Skeletal muscle cell (primary cell): ENCODE measurements at regions not wholly inside any gene's neighbourhood (a gene's known extent, or its start where the extent isn't known, plus 50 kb on each side); places are given as distances from the start of the nearest gene placed in this dataset.

Source experiments
- DNase-seq: peaks from one replicate; pipeline ENCODE4 v3.0.0-alpha.2; 2010; ENCODE audit warnings: low read depth
- H3K4me3 ChIP-seq: 2 replicates; pipeline ENCODE4 v1.5.1; 2011; ENCODE audit warnings: low read depth, mild to moderate bottlenecking, control low read depth, low read length, moderate library complexity

DNA sequence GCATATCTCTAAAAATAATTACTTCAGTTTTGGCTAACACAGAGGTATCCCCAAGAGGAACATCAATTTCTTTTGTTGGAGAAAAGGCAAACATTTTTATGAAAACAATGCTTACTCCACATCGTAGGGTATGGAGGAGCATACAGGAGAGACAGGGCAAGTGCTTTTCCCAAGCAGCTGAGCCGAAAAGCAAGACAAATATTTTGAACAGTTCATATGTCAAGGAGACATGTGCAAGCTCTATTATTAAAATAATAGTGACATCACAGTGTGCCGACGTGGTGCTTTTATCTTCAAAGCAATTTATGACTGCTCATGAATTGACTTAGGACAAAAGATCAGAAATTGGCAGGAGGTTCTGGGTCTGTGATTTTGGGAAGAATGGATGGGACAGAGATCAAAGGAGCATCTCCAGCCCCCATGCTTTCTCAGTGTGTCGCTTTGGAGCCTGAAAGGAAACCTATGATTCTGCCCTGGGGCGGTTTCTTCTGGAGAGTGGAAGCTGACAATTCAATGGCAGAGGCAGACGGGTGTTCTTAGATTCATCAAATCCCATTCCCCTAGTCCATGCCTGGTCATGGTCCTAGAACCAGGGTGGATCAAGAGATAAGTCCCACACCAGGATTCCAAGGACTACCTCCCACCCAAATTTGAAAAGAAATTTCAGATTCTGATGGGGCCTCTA is 97.1 kb downstream of the JCAD start:
- DNase-seq = no peak
- H3K4me3 ChIP-seq = no peak overlapping the region

DNA sequence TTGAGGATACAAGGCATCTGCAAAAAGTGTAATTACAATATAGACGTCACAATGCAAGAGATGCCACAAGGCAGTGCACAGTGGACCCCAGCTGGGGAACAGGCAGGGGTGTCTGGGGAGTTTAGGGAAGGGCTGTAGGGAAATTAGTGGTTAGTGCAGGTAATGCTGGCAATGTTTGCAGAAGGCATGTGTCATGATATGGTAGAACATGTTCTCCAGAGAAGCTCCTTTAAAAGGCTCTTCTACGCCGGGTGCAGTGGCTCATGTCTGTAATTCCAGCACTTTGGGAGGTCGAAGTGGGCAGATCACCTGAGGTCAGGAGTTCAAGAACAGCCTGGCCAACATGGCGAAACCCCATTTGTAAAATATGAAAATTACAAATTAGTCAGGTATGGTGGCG is 98.0 kb downstream of the JCAD start:
- no peak overlapping the region for H3K4me3 ChIP-seq
- DNase-seq = no peak

DNA sequence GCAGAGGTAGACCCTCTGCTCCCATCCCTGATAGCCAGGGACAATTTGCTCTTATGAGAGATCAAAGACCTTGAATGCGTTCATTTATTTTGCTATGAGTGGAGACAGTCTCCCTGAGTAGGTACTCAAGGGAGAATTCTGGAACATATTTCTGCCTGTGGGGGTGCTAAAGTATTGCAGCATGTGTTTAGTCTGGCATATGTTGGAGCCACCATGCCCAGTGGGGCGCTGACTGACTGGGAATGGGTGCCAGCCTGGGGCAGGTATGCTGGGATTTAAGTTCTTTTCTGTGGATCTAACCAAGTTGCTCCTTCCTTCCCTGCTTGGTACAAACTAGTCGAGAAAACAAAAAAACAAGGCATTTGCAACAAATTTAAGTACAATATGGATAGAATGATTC is 99.1 kb downstream of the JCAD start:
- no peak for DNase-seq

DNA sequence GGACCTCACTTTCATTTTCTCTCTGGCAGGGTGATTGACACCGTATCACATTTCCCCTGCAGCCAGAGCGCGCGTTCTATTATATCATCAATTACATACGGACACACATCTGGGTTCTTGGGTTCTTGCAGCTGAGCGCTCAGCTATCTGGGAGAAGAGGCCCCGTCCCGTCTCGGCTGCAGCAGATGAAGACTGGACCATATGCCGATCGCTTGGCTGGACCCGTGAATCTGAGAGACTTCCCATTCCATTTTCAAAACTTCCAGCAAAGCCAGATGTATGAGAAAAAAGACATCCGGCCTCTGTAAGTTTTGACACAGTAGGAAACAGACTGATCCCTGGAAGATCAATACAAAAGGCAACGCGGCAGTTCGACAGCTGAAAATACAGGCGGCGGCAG is 99.8 kb downstream of the JCAD start:
- H3K4me3 ChIP-seq = no peak overlapping the region
- no peak for DNase-seq

More for the DNA sequence above, 99.1 kb downstream of the JCAD start:
- H3K4me3 ChIP-seq = no peak overlapping the region

DNA sequence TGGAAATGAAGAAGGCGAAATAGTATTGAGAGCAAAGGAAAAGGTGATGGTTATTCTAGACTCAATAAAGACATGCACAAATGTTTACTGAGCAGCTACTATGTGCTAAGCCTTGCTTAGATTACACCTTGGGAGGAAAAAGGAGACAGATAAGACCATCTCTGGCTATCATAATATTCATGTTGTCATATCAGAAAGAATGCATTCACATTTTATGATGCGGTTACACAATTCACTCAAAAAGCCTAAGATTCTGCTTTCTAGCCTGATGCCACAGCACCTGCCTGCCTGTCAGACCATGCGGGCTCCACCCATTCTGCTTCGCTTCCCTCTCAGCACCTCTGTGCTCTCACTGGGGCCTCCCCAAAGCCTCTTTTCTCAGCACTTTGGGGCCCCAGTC is 100.9 kb downstream of the JCAD start:
- H3K4me3 ChIP-seq = no peak overlapping the region
- no peak for DNase-seq

DNA sequence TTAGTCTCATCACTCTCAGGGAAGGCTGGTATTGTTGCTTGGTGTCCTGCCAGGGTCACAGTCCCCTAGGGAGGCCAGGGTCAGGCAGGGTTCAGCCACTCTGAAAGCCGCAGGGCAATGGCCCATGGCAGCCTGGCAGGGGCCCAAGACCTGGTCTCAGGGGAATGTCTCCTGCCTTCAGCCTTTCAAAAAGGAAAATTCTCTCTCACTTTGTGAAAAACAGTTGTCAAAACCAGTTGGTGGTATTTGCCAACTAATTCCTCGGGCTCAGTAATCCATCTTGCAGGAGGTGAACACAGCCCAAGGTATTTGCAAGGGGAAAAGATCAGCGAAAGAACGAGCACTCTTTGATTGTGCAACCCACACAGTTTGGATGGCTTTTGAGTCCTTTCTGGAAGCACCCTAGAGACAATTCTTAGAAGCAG is 101.5 kb downstream of the JCAD start:
- peak; percentile 52 for DNase-seq
- H3K4me3 ChIP-seq = no peak overlapping the region

DNA sequence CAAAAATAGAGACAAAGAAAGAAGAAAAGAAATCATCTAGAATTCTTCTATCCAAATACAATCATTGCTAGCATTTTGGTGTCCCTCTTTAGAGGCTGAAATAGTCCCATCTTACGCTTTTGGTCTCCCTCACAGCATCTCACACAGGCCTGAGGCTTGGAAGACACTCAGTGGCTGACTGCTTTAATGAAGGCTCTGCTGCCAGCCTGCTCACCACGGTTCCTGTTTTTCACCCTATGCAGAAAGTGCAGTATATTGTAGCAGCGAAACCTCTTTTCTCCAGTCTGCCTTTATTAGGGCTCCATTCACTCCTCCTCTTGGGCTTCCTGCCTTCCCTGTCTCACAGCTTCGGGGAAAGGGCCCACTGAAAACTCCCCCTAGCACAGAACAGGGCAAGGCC is 102.2 kb downstream of the JCAD start:
- no peak overlapping the region for H3K4me3 ChIP-seq
- no peak for DNase-seq

DNA sequence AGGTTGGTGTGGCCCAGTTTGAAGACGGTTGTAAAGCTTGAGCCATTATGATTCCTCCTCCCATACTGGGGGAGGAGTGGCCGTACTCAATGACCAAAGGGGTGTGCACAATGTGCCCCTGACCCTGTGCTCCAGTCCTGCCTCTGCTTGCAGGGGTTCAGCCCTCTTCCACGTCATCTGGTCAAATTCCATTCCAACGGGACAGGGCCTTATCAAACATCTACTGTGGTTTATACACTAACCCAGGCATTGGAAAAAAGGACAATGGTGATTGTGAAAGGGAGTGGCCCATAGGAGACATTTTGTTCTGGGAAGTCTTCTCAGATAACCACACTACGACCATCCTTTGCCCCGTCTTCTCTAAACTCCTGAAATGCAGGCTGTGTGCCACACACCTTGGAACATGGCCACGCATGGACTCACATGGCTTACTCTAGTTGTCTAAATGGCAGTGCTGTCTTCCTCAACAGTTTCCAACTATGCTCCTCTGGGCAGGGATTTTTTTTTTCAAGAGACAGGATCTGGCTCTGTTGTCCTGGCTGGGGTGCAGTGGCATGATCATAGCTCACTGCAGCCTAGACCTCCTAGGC is 103.0 kb downstream of the JCAD start:
- H3K4me3 ChIP-seq = no peak overlapping the region
- no peak for DNase-seq

DNA sequence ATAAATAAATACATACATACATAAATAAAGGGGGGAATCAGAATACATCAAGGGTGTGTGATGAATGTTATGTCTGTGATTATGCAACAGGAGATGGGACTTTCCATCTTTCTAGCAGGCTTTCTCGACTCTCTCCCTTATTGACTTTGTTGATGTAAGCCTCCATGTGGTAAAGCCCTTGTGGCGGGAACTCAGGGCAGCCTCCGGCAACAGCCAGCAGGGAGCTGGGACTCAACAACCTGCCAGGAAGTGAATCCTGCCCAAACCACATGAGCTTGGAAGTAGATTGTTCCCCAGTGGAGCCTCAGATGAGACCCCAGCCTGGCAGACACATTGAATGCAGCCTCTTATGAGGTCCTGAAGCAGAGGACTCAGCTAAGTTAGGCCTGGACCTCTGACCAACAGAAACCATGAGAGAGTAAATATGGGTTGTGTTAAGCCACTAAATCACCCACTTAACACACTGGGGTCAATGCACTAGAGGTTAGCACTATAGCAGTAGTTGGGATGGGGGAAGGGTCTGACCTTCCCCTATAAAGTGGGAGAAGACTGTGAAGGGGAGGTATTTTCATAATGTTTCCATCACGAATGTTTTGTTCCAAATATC is 104.0 kb downstream of the JCAD start:
- peak; percentile 39 for DNase-seq
- H3K4me3 ChIP-seq = no peak overlapping the region

DNA sequence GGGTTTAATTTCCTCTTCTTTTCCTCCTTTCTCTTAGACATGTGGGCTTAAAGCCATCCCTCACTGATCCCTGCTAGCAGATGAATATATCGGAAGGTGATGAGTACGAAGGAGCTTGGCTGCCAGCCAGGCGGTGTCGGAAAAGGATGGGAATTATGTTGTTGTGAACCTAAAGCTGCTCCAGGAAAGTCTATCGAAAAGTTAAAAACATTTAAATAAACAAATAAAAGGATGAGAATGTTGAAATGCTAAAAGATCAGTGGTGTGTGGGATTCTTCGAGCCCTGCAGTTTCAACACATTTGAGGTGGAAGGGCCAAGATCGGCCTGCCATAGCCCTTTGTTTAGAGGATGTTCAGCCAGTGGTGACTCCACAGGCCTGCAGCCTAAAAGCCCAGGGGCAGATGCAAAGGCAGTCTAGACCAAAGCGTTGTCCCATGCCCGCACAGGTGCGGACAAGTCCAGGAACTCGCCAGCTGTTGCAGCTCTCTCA is 107.9 kb downstream of the JCAD start:
- H3K4me3 ChIP-seq = no peak overlapping the region
- DNase-seq = peak; percentile 93

DNA sequence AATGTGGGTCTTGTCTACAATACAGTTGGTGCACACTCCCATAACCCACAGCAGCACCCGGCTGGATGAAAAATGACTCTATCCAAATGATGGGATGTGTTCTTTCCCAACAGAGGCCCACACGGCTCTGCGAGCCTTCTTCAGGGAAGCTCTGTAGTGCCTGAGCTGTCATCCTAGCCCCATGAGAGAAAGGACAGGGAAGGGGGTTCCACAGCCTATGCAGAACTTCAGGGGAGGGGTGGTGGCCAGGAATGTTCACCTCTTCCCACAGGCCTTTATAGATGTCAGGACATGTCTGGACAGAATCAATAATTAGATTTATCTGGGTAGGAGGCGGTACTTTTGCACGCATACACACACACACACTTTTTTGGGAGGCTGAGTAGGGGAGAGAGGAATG is 109.0 kb downstream of the JCAD start:
- no peak for DNase-seq
- H3K4me3 ChIP-seq = no peak overlapping the region

DNA sequence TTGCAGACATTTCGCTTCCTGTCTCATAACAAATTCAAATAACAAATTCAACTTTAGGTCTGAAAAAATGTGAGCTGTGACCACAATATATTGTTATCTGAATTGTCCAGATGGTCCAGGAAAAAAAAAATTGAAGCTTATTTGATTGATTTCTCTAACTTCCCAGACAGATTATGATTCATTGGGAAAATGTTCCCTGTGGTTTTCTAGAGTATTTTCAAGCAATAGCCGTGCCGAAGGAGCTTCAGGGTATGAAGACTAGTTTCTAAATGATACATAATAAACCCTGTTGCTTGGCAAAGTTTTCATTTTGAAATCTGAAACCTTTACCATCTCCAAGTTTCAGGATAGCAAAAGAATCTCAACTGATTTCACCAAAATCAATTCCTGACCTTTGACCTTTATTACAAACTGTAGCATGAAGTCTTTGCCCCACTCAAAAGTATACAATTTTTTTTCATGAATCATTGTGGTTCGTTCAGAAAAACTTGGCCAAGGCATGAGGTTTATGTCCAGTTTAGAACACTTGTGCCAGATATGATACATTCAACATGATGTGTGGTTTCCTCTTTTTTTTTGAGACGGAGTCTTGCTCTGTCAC is 109.9 kb downstream of the JCAD start:
- no peak overlapping the region for H3K4me3 ChIP-seq
- peak; percentile 93 for DNase-seq

DNA sequence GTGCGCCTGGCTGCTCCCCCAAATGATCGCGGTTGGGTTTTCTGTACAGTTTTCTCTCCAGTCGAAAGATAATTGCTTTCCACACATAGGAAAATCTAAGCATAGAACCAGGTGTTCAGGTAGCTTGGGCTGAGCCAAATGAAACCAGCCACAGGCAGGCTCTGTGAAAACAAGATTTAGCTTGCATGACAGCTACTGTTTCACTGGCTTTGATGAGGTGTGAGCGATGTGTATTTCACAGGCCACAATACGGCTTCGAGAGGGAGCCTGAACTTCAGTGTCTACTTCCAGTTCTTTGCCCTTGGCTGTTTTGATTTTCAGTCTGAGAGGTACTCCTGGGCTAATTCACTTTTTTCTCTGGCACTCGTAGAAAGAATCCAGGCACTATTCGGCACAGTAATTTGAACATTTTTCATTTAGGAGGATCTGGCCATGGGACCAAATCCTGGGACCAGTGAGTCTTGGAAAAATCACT is 110.5 kb downstream of the JCAD start:
- DNase-seq = no peak
- no peak overlapping the region for H3K4me3 ChIP-seq

DNA sequence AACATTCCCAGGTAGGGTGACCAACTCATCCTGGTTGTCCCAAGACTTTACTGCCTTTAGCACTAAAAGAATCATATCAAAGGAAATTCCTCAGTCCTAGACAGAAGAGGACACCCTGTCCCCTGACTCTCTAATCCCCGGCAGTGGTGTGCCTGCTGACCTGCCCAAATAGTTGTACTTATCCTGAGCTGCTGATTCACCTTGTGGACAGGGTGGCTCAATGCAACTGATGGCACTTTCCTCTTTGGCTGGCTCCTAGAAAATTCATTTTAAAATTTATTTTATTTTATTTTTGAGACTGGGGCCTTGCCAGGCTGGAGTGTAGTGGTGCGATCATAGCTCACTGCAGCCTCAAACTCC is 111.7 kb downstream of the JCAD start:
- no peak for DNase-seq
- H3K4me3 ChIP-seq = no peak overlapping the region

DNA sequence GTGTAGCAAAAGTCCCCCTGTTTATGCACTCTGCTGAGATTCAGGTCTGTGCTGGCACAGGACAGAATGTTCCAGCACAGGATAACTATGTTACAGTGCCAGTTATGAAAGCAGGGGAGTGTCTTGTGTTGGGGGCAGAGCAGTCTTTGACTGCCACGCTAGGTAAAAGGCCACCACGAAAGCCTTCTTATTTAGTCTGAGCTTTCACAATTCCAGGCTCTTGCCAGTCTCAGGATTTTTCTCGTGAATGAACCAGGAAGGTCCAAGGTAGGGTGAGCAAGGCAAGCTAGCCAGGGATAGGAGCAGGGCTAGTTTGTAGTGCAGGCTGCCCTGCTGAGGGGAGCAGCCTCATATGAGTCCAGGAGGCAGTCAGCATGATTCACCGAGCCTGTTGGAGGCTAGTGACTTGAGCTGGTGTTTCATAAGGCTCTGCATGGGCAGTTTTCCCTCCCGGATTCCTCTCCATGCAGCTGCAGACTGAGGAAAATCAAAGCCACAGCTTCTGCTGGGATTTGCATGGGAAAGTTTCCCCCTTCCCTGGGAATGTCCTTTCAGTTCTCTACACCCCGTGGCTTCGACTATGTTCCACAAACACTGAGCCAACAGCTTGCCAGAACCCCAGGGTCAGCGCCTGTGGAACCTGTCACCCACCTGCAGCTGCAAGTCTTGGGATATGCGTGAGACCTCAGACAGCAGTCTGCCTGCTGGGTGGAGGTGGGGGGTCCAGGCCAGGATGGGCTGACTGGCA is 112.3 kb downstream of the JCAD start:
- H3K4me3 ChIP-seq = no peak overlapping the region
- DNase-seq = peak; percentile 86

DNA sequence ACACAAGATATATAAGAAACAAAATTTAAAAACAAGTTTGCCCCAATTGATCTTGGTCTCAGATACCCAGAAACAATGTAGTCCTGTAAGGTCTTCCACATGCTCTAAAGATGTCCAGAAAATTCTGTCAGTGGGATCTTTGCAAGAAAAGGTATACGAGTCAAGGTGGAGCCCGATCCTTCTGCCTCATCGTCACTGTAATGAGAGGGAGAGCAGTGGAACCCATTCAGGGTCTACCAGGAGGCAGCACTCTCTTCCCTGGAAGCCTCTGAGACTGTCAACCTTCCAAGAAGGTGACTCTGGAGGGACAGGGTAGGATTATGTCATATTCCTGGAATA is 112.8 kb downstream of the JCAD start:
- no peak for DNase-seq
- no peak overlapping the region for H3K4me3 ChIP-seq

DNA sequence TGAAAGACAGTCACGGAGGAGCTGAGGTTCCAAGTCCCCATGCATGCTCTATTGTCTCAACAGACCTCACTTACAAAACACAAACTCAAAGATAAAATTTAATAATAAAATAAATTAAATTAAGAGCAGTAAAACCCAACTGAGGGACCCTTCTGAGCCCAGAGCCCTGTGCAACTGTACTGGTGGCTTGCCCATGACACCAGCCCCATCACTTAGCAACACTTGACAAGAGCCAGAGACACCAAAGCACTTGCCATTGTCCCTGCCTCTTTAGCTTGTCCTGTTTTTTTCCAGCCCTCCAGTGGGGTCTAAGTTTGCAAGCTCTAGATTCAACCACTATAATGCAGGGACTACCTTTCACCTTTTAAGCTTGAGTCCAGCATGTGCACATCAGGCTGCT is 117.9 kb downstream of the JCAD start:
- no peak overlapping the region for H3K4me3 ChIP-seq
- no peak for DNase-seq

DNA sequence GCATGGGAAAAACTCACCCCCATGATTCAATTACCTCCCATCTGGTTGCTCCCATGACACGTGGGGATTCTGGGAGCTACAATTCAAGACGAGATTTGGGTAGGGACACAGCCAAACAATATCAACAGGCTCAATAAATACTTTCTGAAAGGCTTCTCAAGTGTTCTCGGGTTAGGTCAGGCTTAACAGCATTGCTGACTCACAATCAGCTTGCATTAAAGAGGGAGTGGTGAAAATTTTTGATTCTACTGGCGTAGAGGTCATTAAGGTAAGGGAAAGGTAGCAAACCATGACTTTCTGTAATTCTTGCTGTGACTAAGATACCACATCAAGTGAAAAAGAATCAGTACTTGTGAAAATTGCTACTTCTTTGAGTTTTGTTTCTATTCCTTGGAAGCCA is 126.4 kb downstream of the JCAD start:
- no peak for DNase-seq
- no peak overlapping the region for H3K4me3 ChIP-seq

DNA sequence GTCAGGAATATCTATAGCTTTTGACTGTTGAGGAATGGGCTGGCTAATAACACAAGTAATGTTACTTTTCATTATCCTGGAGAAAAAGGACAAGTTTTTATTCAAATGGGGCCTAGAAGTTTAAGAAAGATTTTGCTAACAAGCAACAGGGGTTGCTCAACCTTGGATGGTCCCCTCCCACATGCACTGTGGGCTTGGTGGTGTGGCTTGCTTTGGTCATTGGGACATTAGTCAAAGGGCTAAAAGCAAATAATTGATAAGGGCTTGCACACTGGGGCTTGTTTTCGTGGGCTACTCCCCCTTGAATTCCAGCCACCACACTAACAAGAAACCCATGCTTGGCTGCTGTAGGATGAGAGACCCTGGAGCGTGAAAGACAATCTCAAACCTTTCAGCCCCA is 127.6 kb downstream of the JCAD start:
- no peak overlapping the region for H3K4me3 ChIP-seq
- no peak for DNase-seq

DNA sequence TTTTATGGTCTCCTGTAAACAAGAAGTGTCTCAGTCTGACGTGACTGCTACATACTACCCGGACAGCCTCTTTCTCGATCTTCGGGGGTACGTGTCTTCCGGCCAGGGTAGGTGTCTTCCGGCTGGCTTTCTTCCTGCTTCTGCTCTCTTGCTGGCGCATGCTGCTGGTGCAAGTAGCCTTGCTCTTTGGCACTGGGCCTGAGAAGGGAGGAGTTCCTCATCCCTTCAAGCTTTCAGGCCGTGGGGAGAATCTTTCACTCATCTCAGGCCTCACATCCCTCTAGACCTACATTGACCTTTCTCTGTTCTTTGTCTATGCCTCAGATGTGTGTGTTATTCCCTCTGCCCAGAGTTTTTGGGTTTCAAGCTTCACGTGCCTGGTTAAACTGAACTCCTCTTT is 130.4 kb downstream of the JCAD start:
- no peak overlapping the region for H3K4me3 ChIP-seq
- DNase-seq = no peak
